Duodenal mucosa (tissue), 2 donors: ENCODE measurements at regions not wholly inside any gene's neighbourhood (a gene's known extent, or its start where the extent isn't known, plus 50 kb on each side); places are given as distances from the start of the nearest gene placed in this dataset.
"Not testable (repeated sequence)": the region's sequence is repeated elsewhere in the genome, so short reads cannot be mapped to it uniquely, and the experiment has no call there.

Source experiments
- H3K27ac ChIP-seq: one replicate; pipeline ENCODE4 v1.7.0; 2013; ENCODE audit warnings: low read depth, low read length
- H3K27me3 ChIP-seq, 2 donors: one replicate each; pipeline ENCODE4 v1.7.0; 2013; ENCODE audit warnings: low read length in 2 of 2, control low read depth in 1 of 2; ENCODE audit not compliant: insufficient read depth in 2 of 2, control insufficient read depth in 1 of 2
- H3K36me3 ChIP-seq, 2 donors: one replicate each; pipeline ENCODE4 v1.7.0; 2013; ENCODE audit warnings: low read length in 2 of 2, control low read depth in 1 of 2; ENCODE audit not compliant: insufficient read depth in 2 of 2, control insufficient read depth in 1 of 2
- H3K4me1 ChIP-seq, 2 donors: one replicate each; pipeline ENCODE4 v1.7.0; 2013; ENCODE audit warnings: low read length in 2 of 2, control low read depth in 1 of 2; ENCODE audit not compliant: insufficient read depth in 2 of 2, control insufficient read depth in 1 of 2
- H3K4me3 ChIP-seq, 2 donors: one replicate each; pipeline ENCODE4 v1.7.0; 2013; ENCODE audit warnings: low read length in 2 of 2, low read depth in 1 of 2
- H3K9ac ChIP-seq, 2 donors: one replicate each; pipeline ENCODE4 v1.7.0; 2013; ENCODE audit warnings: low read length in 2 of 2, low read depth in 1 of 2
- H3K9me3 ChIP-seq, 2 donors: one replicate each; pipeline ENCODE4 v1.7.0; 2013; ENCODE audit warnings: low read length in 2 of 2, control low read depth in 1 of 2; ENCODE audit not compliant: control insufficient read depth in 1 of 2

DNA sequence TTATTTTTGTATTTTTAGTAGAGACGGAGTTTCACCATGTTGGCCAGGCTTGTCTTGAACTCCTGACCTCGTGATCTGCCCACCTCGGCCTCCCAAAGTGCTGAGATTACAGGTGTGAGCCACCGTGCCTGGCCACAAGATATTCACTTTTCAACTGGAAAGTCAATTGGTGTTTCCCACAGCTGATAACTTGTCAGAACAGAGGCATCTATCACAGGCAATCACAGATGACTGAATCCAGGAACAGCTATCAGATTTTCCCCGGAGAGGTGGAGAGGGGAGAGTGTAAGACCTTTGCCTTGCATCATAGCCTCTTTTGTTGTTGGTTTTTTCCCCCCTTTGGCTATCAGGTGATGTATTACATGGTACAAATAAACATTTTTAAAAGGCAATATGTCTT, 84.5 kb downstream of the GADD45G start:
- H3K4me3 ChIP-seq, H3K36me3 ChIP-seq, H3K27ac ChIP-seq, H3K4me1 ChIP-seq, H3K9ac ChIP-seq, H3K9me3 ChIP-seq, H3K27me3 ChIP-seq: not testable (repeated sequence)

DNA sequence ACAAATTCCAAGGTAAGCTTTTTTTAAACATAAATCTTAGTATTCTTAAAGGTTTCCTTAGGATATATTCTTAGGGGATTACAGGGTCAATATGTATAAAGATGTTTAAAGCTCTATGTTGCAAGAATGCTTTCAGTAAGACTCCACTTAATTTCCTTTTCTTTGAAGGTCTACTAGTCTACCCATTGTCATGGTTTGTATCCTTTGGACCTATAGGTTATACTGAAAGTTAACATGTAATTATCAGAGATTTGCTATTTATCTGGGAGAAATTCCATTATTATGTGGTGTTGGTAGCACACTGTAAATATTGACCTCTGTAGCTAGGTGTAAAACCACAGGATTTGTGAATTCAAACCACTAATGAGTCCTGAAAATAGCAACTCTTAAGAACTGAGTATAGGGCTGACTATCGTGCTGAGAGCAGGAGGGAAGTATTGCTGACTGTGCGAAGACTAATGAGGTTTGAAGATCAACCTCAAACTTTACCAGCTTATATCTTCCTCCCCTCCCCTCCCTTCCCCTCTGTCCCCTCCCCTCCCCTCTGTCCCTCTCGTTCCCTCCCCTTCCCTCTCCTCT, 85.6 kb downstream of the GADD45G start:
- Histone ChIP-seq H3K4me1 (no peaks in the 10 kb centered on the region), H3K36me3 (no peaks in the 10 kb centered on the region), H3K27me3 (peaks cover 0 to 3% of the 10 kb centered on the region in 2 donors), H3K9me3 (no peaks in the 10 kb centered on the region), H3K4me3 (no peak overlapping the region), H3K9ac (no peak overlapping the region), H3K27ac (no peak overlapping the region)

DNA sequence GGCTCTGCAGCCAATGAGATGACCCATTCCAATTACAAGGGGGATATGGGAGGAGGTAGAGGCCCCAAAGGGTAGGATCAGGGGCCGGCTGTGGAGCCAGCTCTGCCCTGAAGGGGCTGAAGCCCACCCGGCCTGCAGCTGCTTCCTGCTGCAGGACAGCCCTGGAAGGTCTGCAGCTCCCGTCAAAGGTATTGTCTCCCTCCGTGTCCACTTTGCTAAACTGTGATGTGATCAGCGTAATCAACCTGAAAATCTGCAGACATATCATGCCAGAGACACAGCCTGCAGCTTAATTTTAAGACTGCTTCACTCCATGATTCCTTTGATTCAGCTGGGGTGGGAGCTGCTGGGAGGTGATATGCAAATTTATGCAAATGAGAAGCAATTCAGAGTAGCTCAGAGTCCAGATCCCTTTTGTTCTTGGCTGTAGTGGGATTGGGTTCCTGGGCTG, 90.7 kb downstream of the GADD45G start:
- H3K4me3 ChIP-seq: no peak overlapping the region
- H3K9me3 ChIP-seq: no peaks in the 10 kb centered on the region
- H3K36me3 ChIP-seq: no peaks in the 10 kb centered on the region
- H3K9ac ChIP-seq: no peak overlapping the region
- H3K27ac ChIP-seq: no peak overlapping the region
- no peaks in the 10 kb centered on the region for H3K4me1 ChIP-seq
- no peaks in the 10 kb centered on the region for H3K27me3 ChIP-seq

DNA sequence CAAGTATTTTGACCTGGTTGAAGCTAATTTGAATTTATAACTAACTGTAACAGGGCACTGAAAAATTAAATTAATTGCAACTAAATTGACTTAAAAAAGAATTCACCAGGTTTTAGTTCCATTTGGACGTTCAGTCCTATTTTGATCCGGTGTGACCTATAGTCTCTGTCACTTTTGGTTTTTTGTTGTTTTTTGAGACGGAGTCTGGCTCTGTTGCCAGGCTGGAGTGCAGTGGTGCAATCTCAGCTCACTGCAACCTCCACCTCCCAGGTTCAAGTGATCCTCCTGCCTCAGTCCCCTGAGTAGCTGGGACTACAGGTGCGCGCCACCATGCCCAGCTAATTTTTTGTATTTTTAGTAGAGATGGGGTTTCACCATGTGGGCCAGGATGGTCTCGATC, 91.2 kb downstream of the GADD45G start:
- H3K4me3 ChIP-seq, H3K27me3 ChIP-seq, H3K9ac ChIP-seq, H3K4me1 ChIP-seq, H3K9me3 ChIP-seq, H3K27ac ChIP-seq, H3K36me3 ChIP-seq: not testable (repeated sequence)

DNA sequence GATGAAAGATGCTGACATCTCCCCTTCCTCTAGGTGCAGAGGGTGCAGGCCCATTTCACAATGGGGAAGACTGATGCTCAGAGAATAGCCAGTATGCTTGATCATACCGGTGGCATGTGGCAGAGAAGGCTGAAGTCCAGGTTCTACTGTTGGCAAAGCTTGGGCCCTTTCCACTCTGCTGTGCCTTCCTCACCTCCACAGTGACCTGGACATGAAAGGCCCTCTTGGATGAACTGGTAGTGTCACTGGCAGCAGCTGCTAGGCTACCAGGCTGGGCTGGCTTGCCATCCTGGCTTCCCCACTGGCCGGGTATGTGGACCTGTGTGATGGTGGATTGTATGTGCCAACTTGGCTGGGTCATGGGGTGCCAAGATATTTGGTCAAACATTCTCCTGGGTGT, 92.0 kb downstream of the GADD45G start:
- no peak overlapping the region for H3K27ac ChIP-seq
- H3K9ac ChIP-seq: no peak overlapping the region
- H3K36me3 ChIP-seq: no peaks in the 10 kb centered on the region
- no peak overlapping the region for H3K4me3 ChIP-seq
- no peaks in the 10 kb centered on the region for H3K9me3 ChIP-seq
- no peaks in the 10 kb centered on the region for H3K27me3 ChIP-seq
- peaks cover 4 to 7% of the 10 kb centered on the region in 2 donors for H3K4me1 ChIP-seq

DNA sequence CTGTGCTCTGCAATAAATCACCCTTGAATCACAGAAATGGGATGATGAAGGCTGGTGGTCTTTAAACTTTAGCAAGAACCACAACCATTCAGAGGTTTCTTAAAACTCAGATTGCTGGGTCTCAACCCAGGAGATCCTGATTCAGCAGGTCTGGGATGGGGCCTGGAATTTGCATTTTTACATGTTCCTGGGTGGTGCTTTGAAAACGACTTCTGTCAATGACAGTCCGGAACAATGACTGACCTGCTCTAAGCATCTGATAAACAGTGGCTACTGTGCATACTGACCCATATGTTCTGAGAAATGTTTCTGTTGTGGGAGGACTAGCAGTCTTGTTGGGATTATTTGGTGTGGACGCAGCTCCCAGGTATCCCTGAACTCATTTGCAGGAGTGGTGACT, 92.7 kb downstream of the GADD45G start:
- no peaks in the 10 kb centered on the region for H3K9me3 ChIP-seq
- H3K27ac ChIP-seq: no peak overlapping the region
- no peaks in the 10 kb centered on the region for H3K36me3 ChIP-seq
- no peak overlapping the region for H3K9ac ChIP-seq
- H3K4me3 ChIP-seq: no peak overlapping the region
- H3K4me1 ChIP-seq: peaks cover 4 to 10% of the 10 kb centered on the region in 2 donors
- H3K27me3 ChIP-seq: no peaks in the 10 kb centered on the region

DNA sequence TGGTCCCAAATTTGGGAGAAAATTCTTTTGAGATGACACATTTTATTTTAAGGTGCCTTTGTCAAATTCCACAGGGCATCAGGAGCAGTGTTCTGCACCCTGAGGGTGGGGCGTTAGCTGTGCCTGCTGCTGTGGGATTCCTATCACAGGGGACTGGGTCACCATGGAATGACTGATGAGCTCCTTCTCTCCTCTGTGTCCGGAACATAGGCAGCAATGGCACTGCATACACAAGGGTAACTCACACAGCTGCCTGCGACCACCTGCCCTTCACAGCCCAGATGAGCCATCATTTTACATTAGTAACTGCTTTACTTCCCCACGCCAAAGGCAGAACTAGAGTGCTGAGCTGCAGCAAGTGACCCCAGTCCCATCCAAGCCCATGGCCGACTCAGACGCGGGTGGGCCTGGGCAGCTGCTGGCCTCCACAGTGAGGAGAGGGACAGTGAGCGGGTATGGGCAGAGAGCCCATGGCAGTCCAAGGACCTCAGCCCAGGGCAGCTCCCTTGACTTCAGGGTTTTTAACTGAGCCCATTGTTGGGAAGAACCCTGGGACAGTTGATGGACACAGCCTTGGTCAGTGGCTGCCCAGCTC, 93.7 kb downstream of the GADD45G start:
- H3K27ac ChIP-seq: no peak overlapping the region
- H3K9me3 ChIP-seq: no peaks in the 10 kb centered on the region
- H3K4me3 ChIP-seq: no peak overlapping the region
- H3K9ac ChIP-seq: no peak overlapping the region
- no peaks in the 10 kb centered on the region for H3K36me3 ChIP-seq
- H3K4me1 ChIP-seq: peaks cover 4 to 10% of the 10 kb centered on the region in 2 donors
- H3K27me3 ChIP-seq: no peaks in the 10 kb centered on the region

DNA sequence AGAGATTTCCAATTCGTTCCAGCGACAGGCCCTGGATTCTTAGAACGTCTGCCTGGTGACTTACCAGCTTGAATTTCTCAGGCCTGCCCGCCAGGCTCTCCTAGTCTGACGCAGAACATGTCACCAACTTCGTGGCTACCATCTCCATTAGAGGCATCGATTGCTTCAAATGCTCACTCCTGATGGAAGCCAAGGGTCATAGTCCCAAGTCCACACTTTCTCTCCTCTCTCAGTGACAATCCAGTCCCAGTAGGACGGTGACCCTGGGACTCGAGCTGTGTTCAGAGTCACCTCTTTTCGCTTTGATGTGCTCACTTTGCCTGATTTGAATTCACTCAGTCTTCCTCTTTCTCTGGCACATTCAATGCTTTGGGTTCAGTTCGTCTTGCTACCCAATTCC, 94.8 kb downstream of the GADD45G start:
- Histone ChIP-seq H3K9me3 (no peaks in the 10 kb centered on the region), H3K27ac (no peak overlapping the region), H3K36me3 (no peaks in the 10 kb centered on the region), H3K4me1 (peaks cover 4 to 10% of the 10 kb centered on the region in 2 donors), H3K4me3 (no peak overlapping the region), H3K27me3 (no peaks in the 10 kb centered on the region), H3K9ac (no peak overlapping the region)

DNA sequence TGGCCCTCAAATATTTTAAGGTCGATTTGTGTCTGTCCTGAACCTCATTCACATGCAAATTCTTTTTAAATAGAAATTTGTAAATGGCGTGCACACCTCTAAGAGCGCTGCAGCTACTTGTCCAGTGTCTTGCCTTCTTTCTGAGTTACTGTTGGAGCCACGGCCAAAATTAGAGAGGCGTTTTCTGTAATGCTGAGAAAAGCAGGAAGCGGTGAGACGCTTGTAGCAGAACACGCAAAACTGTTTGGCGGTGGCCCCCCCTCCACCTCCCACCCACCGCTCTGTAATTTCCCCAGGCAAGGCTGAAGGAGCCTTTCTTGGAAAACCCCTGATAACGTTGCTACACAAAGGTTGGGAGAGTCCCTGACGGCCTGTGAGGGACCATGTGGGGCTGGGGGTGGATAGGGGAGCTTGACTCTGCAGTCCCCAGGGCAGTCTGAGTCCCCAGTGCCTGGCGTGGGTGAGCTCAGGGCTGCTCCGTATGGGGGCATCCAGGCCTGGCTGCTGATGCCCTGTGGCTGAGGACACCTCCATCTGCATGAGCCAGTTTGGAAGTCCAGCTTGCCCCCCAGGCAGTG, 96.5 kb downstream of the GADD45G start:
- H3K27ac ChIP-seq: no peak overlapping the region
- peak overlapping the region in 1 of 2 donors; percentile 24 for H3K4me3 ChIP-seq
- peak overlapping the region in 1 of 2 donors; percentile 14 for H3K9ac ChIP-seq

DNA sequence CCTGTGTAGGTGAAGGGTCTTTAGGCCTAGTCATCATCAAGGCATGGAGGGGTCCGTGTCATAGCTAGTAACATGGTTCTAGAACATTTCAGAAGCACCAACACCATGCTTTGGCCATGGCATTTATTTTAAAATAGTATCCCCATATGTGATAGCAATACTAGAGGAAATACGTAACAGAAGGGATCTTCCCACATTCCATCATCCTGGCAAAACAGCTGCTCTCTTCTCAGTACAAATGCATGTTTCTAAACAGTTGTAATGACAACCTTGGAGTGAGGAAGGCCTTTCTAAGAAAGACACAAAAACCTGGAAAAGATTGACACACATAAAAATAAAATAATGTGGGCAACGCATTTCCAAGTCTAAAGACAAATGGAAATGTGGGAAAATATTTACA, 97.6 kb downstream of the GADD45G start:
- Histone ChIP-seq H3K36me3 (no peaks in the 10 kb centered on the region), H3K27ac (no peak overlapping the region), H3K27me3 (no peaks in the 10 kb centered on the region), H3K9ac (no peak overlapping the region), H3K4me1 (peaks cover 4 to 10% of the 10 kb centered on the region in 2 donors), H3K4me3 (no peak overlapping the region), H3K9me3 (no peaks in the 10 kb centered on the region)

More for the DNA sequence above, 96.5 kb downstream of the GADD45G start:
- Histone ChIP-seq H3K27me3 (no peaks in the 10 kb centered on the region), H3K36me3 (no peaks in the 10 kb centered on the region), H3K9me3 (no peaks in the 10 kb centered on the region), H3K4me1 (peaks cover 4 to 10% of the 10 kb centered on the region in 2 donors)
